ENCODE measurements at regions not wholly inside any gene's neighbourhood (a gene's known extent, or its start where the extent isn't known, plus 50 kb on each side); places are given as distances from the start of the nearest gene placed in this dataset.

- Histone ChIP-seq H3K27me3 (replicated peaks in 1 of 2; ENCODE audit: control insufficient read depth in 2 of 2, extremely low read depth in 1 of 2, insufficient read depth in 2 of 2, low read length in 1 of 2) (no peaks in the 10 kb centered on the region), H3K4me1 (ENCODE audit: control insufficient read depth in 1 of 2, extremely low read depth in 1 of 2, insufficient read depth in 2 of 2, low read length in 2 of 2) (peaks cover 34 to 63% of the 10 kb centered on the region in 2 experiments), H3K4me3 (ENCODE audit: control insufficient read depth in 1 of 2, extremely low read depth in 1 of 2, low read length in 1 of 2) (peak overlapping the region in 1 of 2 donors; percentile 26), H3K9me3 (no peaks in the 10 kb centered on the region), H3K27ac (ENCODE audit: low read length) (peak overlapping the region; percentile 80), H3K36me3 (ENCODE audit: control insufficient read depth in 2 of 2, extremely low read depth in 1 of 2, insufficient read depth in 1 of 2, low read length in 1 of 2) (no peaks in the 10 kb centered on the region)
- ATAC-seq (replicated peaks in 1 of 4) = peak; percentile 25 to 44 (median 31)
- Mint-ChIP-seq H3K9me3 (no peaks in the 10 kb centered on the region), H3K4me3 (peak overlapping the region; percentile 70 to 79 (median 73)), H3K4me1 (peaks cover 67 to 74% (median 73%) of the 10 kb centered on the region in 3 donors), H3K36me3 (no peaks in the 10 kb centered on the region), H3K27ac (peak overlapping the region; percentile 96 to 98), H3K27me3 (no peaks in the 10 kb centered on the region)
- POLR2A ChIA-PET = interaction anchor here (0.6 to 1.1 kb wide), 8 partner anchors 7 to 1788 kb away, joined by 3 to 7 read pairs (median 3); no protein-coding TSS in a partner anchor
- 75% methylated on average over 1 of the region's 7 CpGs for WGBS (ENCODE audit: insufficient coverage)
- DNase-seq = peak in 11 of 35 experiments; percentile 13 to 55 (median 21)
- CTCF ChIA-PET = interaction anchor here (0.5 to 2.7 kb wide), 13 partner anchors 11 to 181 kb away, joined by 3 to 15 read pairs (median 3); no protein-coding TSS in a partner anchor
These were observed 88.4 kb upstream of the STK17B start for GRCh38 chr2:196259507-196260481.

GRCh38 chr2:196260546-196260945, 89.2 kb upstream of the STK17B start:
- 18% methylated on average over 3 of the region's 5 CpGs for WGBS (ENCODE audit: insufficient coverage)

GRCh38 chr2:196262606-196263005, 91.2 kb upstream of the STK17B start:
- Mint-ChIP-seq H3K36me3 (no peaks in the 10 kb centered on the region), H3K4me3 (peak overlapping the region; percentile 61 to 73 (median 71)), H3K9me3 (no peaks in the 10 kb centered on the region), H3K27me3 (no peaks in the 10 kb centered on the region), H3K27ac (peak overlapping the region; percentile 98), H3K4me1 (peaks cover 80 to 86% (median 83%) of the 10 kb centered on the region in 3 donors)
- Histone ChIP-seq H3K4me3 (ENCODE audit: control insufficient read depth in 1 of 2, extremely low read depth in 1 of 2, low read length in 1 of 2) (peak overlapping the region in 1 of 2 donors; percentile 15), H3K27me3 (replicated peaks in 1 of 2; ENCODE audit: control insufficient read depth in 2 of 2, extremely low read depth in 1 of 2, insufficient read depth in 2 of 2, low read length in 1 of 2) (no peaks in the 10 kb centered on the region), H3K4me1 (ENCODE audit: control insufficient read depth in 1 of 2, extremely low read depth in 1 of 2, insufficient read depth in 2 of 2, low read length in 2 of 2) (peaks cover 43 to 77% of the 10 kb centered on the region in 2 experiments), H3K9me3 (no peaks in the 10 kb centered on the region), H3K27ac (ENCODE audit: low read length) (peak overlapping the region; percentile 80), H3K36me3 (ENCODE audit: control insufficient read depth in 2 of 2, extremely low read depth in 1 of 2, insufficient read depth in 1 of 2, low read length in 1 of 2) (no peaks in the 10 kb centered on the region)
- POLR2A ChIA-PET = interaction anchor here in 1 of 2 donors (0.5 to 1.1 kb wide), 3 partner anchors 10 to 23 kb away, joined by 3 to 4 read pairs (median 3); no protein-coding TSS in a partner anchor
- CTCF ChIA-PET = interaction anchor here (0.5 to 3.2 kb wide), 4 partner anchors 14 to 87 kb away, joined by 3 to 13 read pairs (median 4); no protein-coding TSS in a partner anchor
- DNase-seq = no peak
- 36% methylated on average over 3 of the region's 9 CpGs for WGBS (ENCODE audit: insufficient coverage)
- no peak for ATAC-seq (replicated peaks in 1 of 4)

More at GRCh38 chr2:196260546-196260945, 89.2 kb upstream of the STK17B start:
- Mint-ChIP-seq H3K4me3 (peak overlapping the region; percentile 70 to 79 (median 73)), H3K36me3 (no peaks in the 10 kb centered on the region), H3K27ac (peak overlapping the region; percentile 96 to 98), H3K4me1 (peaks cover 73 to 79% (median 77%) of the 10 kb centered on the region in 3 donors), H3K9me3 (no peaks in the 10 kb centered on the region), H3K27me3 (no peaks in the 10 kb centered on the region)
- Histone ChIP-seq H3K4me3 (ENCODE audit: control insufficient read depth in 1 of 2, extremely low read depth in 1 of 2, low read length in 1 of 2) (peak overlapping the region in 1 of 2 donors; percentile 26), H3K9me3 (no peaks in the 10 kb centered on the region), H3K36me3 (ENCODE audit: control insufficient read depth in 2 of 2, extremely low read depth in 1 of 2, insufficient read depth in 1 of 2, low read length in 1 of 2) (no peaks in the 10 kb centered on the region), H3K4me1 (ENCODE audit: control insufficient read depth in 1 of 2, extremely low read depth in 1 of 2, insufficient read depth in 2 of 2, low read length in 2 of 2) (peaks cover 39 to 68% of the 10 kb centered on the region in 2 experiments), H3K27me3 (replicated peaks in 1 of 2; ENCODE audit: control insufficient read depth in 2 of 2, extremely low read depth in 1 of 2, insufficient read depth in 2 of 2, low read length in 1 of 2) (no peaks in the 10 kb centered on the region), H3K27ac (ENCODE audit: low read length) (peak overlapping the region; percentile 80)
- ATAC-seq (replicated peaks in 1 of 4) (peak; percentile 45 to 52 (median 48)), DNase-seq (peak in 6 of 35 experiments; percentile 13 to 41 (median 20))
- ChIA-PET CTCF (interaction anchor here (0.5 to 3.2 kb wide), 11 partner anchors 11 to 183 kb away, joined by 3 to 15 read pairs (median 4); no protein-coding TSS in a partner anchor), POLR2A (interaction anchor here (0.7 to 1.1 kb wide), 5 partner anchors 12 to 98 kb away, joined by 3 to 5 read pairs (median 3); no protein-coding TSS in a partner anchor)

- POLR2A ChIA-PET = interaction anchor here in 1 of 2 donors (0.5 to 0.6 kb wide), 3 partner anchors 10 to 34 kb away, joined by 3 read pairs; no protein-coding TSS in a partner anchor
- Histone ChIP-seq H3K36me3 (ENCODE audit: control insufficient read depth in 2 of 2, extremely low read depth in 1 of 2, insufficient read depth in 1 of 2, low read length in 1 of 2) (no peaks in the 10 kb centered on the region), H3K9me3 (no peaks in the 10 kb centered on the region), H3K4me3 (ENCODE audit: control insufficient read depth in 1 of 2, extremely low read depth in 1 of 2, low read length in 1 of 2) (peak overlapping the region in 1 of 2 donors; percentile 38), H3K4me1 (ENCODE audit: control insufficient read depth in 1 of 2, extremely low read depth in 1 of 2, insufficient read depth in 2 of 2, low read length in 2 of 2) (peaks cover 43 to 80% of the 10 kb centered on the region in 2 experiments), H3K27me3 (replicated peaks in 1 of 2; ENCODE audit: control insufficient read depth in 2 of 2, extremely low read depth in 1 of 2, insufficient read depth in 2 of 2, low read length in 1 of 2) (no peaks in the 10 kb centered on the region), H3K27ac (ENCODE audit: low read length) (peak overlapping the region; percentile 80)
- Mint-ChIP-seq H3K36me3 (no peaks in the 10 kb centered on the region), H3K4me3 (peak overlapping the region; percentile 61 to 73 (median 71)), H3K4me1 (peaks cover 81 to 86% (median 82%) of the 10 kb centered on the region in 3 donors), H3K9me3 (no peaks in the 10 kb centered on the region), H3K27me3 (no peaks in the 10 kb centered on the region), H3K27ac (peak overlapping the region; percentile 98)
- peak; percentile 83 to 89 (median 88) for ATAC-seq (replicated peaks in 1 of 4)
- 0% methylated on average over 2 of the region's 8 CpGs for WGBS (ENCODE audit: insufficient coverage)
- CTCF ChIA-PET = interaction anchor here (0.5 to 3.2 kb wide), 4 partner anchors 13 to 87 kb away, joined by 3 to 13 read pairs (median 4); no protein-coding TSS in a partner anchor
- DNase-seq = peak in 30 of 35 experiments; percentile 3 to 84 (median 48)
These were observed 91.9 kb upstream of the STK17B start for GRCh38 chr2:196263181-196263747.

GRCh38 chr2:196266351-196266750, 95.0 kb upstream of the STK17B start:
- peaks cover 27 to 75% of the 10 kb centered on the region in 2 experiments for H3K4me1 ChIP-seq (ENCODE audit: control insufficient read depth in 1 of 2, extremely low read depth in 1 of 2, insufficient read depth in 2 of 2, low read length in 2 of 2)
- POLR2A ChIA-PET = interaction anchor here in 1 of 2 donors (0.6 kb wide), 1 partner anchor 22 kb away, joined by 3 read pairs; no protein-coding TSS in a partner anchor
- CTCF ChIA-PET = interaction anchor here (0.6 to 1.2 kb wide), 6 partner anchors 12 to 606 kb away, joined by 3 to 4 read pairs (median 3); no protein-coding TSS in a partner anchor
- Mint-ChIP-seq H3K27me3 (no peaks in the 10 kb centered on the region), H3K27ac (peak overlapping the region; percentile 72 to 85), H3K4me3 (no peak overlapping the region), H3K36me3 (no peaks in the 10 kb centered on the region), H3K9me3 (no peaks in the 10 kb centered on the region), H3K4me1 (peaks cover 77 to 90% (median 84%) of the 10 kb centered on the region in 3 donors)
- peak overlapping the region; percentile 25 for H3K27ac ChIP-seq (ENCODE audit: low read length)
- ATAC-seq (replicated peaks in 1 of 4) (no peak), DNase-seq (no peak)
- H3K36me3 ChIP-seq (ENCODE audit: control insufficient read depth in 2 of 2, extremely low read depth in 1 of 2, insufficient read depth in 1 of 2, low read length in 1 of 2) = no peaks in the 10 kb centered on the region
- no peaks in the 10 kb centered on the region for H3K27me3 ChIP-seq (replicated peaks in 1 of 2; ENCODE audit: control insufficient read depth in 2 of 2, extremely low read depth in 1 of 2, insufficient read depth in 2 of 2, low read length in 1 of 2)
- no peaks in the 10 kb centered on the region for H3K9me3 ChIP-seq
- H3K4me3 ChIP-seq (ENCODE audit: control insufficient read depth in 1 of 2, extremely low read depth in 1 of 2, low read length in 1 of 2) = no peak overlapping the region
